ENCODE measurements at regions not wholly inside any gene's neighbourhood (a gene's known extent, or its start where the extent isn't known, plus 50 kb on each side); places are given as distances from the start of the nearest gene placed in this dataset.

DNA sequence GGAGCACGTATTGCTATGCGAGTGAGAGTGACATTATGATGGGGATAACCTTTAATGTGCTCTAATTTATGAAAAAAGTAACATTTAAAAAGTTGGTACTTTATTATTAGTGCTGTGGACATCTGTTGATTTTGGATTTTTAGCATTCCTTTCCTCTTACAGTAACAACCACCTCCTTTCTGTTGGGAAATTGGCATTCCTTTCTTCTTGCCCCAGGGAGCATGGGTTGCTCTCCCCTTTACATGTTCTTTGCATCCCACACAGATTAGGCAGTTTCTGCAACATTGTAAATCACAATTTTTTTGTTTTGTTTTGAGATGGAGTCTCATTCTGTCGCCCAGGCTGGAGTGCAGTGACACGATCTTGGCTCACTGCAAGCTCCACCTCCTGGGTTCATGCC lies 300.2 kb downstream of the LPIN1 start:
- H3K9me3 Mint-ChIP-seq: peaks cover 14% of the 10 kb centered on the region
- DNase-seq: no peak
- peak overlapping the region; percentile 34 for H3K27ac Mint-ChIP-seq
- CTCF ChIA-PET: no interaction called here
- peaks cover 3% of the 10 kb centered on the region for H3K36me3 Mint-ChIP-seq
- H3K4me1 Mint-ChIP-seq: peaks cover 69% of the 10 kb centered on the region
- H3K4me3 Mint-ChIP-seq: no peak overlapping the region
- H3K27me3 Mint-ChIP-seq: peaks cover 6% of the 10 kb centered on the region

DNA sequence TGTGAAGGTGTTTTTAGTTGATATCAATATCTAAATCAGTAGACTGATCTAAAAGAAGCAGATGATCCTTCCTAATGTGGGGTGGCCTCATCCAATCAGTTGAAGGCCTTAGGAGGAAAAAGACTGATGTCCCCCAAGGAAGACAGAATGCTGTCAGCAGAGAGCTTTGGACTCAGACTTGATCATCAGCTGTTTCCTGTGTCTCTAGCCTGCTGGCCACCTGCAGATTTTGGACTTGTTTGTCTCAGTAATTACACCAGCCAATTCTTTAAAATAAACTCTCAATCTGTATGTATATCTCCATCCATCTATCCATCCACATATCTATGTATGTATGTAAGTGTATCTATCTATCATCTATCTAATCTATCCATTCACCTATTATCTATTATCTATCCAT lies 301.3 kb downstream of the LPIN1 start:
- CTCF ChIA-PET: no interaction called here
- H3K36me3 Mint-ChIP-seq: peaks cover 3% of the 10 kb centered on the region
- no peak overlapping the region for H3K27ac Mint-ChIP-seq
- peaks cover 10% of the 10 kb centered on the region for H3K9me3 Mint-ChIP-seq
- DNase-seq: no peak
- no peak overlapping the region for H3K4me3 Mint-ChIP-seq
- peaks cover 10% of the 10 kb centered on the region for H3K27me3 Mint-ChIP-seq
- H3K4me1 Mint-ChIP-seq: peaks cover 61% of the 10 kb centered on the region

DNA sequence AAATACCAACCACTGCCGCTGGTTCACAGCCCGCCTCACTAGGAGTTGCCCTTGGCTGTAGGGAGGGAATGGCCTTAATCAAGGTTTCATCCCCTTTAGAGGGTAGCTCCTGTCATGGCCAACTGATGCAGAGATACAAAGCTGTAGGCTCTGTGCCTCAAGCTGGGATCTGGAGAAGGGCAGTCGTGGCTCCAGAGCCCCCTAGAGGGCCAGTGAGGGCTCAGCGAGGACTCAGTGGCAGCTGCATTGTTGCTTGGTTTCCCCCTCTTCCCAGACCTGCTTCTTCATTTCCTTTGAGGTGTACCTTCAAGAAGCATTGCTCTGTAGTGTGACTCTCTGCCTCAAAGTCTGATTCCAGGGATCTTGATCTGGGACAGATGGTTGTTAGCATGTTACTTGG lies 302.1 kb downstream of the LPIN1 start:
- no peak overlapping the region for H3K4me3 Mint-ChIP-seq
- H3K27me3 Mint-ChIP-seq: peaks cover 8% of the 10 kb centered on the region
- peaks cover 53% of the 10 kb centered on the region for H3K4me1 Mint-ChIP-seq
- H3K36me3 Mint-ChIP-seq: no peaks in the 10 kb centered on the region
- H3K9me3 Mint-ChIP-seq: peaks cover 4% of the 10 kb centered on the region
- no peak for DNase-seq
- CTCF ChIA-PET: no interaction called here
- H3K27ac Mint-ChIP-seq: no peak overlapping the region

DNA sequence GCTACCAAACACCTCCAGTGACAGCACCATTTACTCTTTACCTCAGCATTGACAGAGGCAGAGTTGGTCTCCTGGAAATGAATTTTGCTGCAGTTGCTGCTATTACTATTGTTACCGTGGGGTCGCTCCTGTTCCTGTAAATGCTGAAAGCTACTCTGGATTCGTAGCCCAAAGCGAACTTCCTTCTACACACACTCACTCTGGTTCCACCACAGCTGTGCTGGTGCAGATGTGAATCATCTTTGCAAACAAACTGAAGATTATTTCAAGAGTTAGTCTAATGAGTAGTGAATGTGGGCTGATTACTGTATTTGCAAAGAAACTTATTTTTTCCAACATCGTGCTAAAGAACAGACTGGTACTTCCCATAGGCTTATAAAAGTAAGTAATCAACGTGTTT lies 304.0 kb downstream of the LPIN1 start:
- peaks cover 3% of the 10 kb centered on the region for H3K9me3 Mint-ChIP-seq
- DNase-seq: no peak
- H3K4me3 Mint-ChIP-seq: no peak overlapping the region
- peaks cover 13% of the 10 kb centered on the region for H3K27me3 Mint-ChIP-seq
- no peaks in the 10 kb centered on the region for H3K36me3 Mint-ChIP-seq
- H3K27ac Mint-ChIP-seq: no peak overlapping the region
- CTCF ChIA-PET: no interaction called here
- peaks cover 35% of the 10 kb centered on the region for H3K4me1 Mint-ChIP-seq

DNA sequence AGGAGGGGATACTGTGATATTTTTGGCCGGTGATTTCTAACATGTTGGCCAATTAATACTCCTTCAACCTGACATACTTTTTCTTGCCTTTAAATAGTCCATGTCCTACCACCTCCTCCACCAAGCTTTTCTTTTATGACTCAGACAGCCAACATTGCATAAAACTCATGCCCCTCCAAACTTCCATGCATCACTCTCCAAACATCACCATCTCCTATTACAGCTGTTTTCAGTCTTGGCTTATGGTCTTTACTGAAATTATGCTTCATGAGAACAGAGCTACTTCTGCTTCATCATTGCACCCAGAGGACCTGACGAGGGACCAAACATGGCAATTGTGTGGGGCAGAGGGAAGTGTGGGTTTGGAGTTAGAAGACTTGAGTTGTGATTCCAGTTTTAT lies 305.4 kb downstream of the LPIN1 start:
- CTCF ChIA-PET: no interaction called here
- DNase-seq: no peak
- Mint-ChIP-seq H3K27me3 (peaks cover 16% of the 10 kb centered on the region), H3K27ac (no peak overlapping the region), H3K4me1 (peaks cover 22% of the 10 kb centered on the region), H3K36me3 (no peaks in the 10 kb centered on the region), H3K9me3 (peaks cover 3% of the 10 kb centered on the region), H3K4me3 (no peak overlapping the region)

DNA sequence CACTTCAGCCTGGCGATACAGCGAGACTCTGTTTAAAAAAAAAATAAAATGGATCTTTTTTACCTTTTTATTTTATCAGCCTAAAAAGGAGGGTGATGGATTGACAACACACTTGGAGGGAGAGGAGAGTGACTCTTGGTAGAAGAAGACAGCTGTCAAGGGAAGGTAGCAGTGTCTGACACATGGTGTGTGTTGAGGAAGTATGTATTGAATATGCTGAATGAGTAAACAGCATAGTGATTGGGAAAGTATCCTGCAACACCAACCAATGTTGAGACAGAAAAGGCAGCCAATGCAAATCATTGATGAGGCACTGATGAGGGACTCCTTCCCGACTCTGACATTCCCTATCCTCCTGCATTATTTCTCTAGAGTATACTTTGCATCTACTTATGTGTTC lies 306.4 kb downstream of the LPIN1 start:
- Mint-ChIP-seq H3K9me3 (peaks cover 3% of the 10 kb centered on the region), H3K27ac (no peak overlapping the region), H3K27me3 (peaks cover 16% of the 10 kb centered on the region), H3K36me3 (no peaks in the 10 kb centered on the region), H3K4me3 (no peak overlapping the region), H3K4me1 (peaks cover 19% of the 10 kb centered on the region)
- DNase-seq: no peak
- CTCF ChIA-PET: no interaction called here

DNA sequence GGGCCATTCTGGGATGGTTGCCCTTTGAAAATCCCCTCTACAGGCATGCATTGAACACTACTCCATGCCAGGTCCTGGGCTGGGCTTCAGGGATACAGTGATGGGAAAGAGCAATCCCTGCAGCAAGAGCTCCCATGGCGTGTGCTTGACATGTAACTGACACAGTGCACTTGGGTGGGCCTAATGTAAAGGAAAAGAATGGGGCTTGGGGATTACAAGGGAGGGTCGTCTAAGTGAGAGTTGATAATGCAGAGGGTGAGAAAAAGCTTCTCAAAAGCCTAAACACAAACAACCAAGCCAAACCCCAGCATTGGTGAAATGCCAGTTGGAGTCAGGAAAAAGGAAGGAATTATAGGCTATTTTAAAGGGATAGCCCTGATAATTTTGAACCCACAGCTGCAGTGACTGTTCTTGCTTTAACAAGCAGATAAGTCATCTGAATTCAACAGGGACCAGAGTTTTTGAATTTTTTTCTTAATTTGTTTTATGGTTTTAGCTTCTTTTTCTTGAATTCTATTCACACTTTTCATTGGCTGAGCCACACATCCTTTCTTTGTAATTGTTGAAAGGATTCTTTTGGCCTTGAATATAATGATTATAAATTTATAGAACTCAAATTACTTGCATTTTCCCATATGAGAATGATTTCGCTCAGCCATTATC lies 308.7 kb downstream of the LPIN1 start:
- peaks cover 7% of the 10 kb centered on the region for H3K4me1 Mint-ChIP-seq
- no peak overlapping the region for H3K4me3 Mint-ChIP-seq
- H3K27ac Mint-ChIP-seq: no peak overlapping the region
- peaks cover 20% of the 10 kb centered on the region for H3K27me3 Mint-ChIP-seq
- H3K36me3 Mint-ChIP-seq: no peaks in the 10 kb centered on the region
- CTCF ChIA-PET: no interaction called here
- DNase-seq: no peak
- H3K9me3 Mint-ChIP-seq: peaks cover 3% of the 10 kb centered on the region

DNA sequence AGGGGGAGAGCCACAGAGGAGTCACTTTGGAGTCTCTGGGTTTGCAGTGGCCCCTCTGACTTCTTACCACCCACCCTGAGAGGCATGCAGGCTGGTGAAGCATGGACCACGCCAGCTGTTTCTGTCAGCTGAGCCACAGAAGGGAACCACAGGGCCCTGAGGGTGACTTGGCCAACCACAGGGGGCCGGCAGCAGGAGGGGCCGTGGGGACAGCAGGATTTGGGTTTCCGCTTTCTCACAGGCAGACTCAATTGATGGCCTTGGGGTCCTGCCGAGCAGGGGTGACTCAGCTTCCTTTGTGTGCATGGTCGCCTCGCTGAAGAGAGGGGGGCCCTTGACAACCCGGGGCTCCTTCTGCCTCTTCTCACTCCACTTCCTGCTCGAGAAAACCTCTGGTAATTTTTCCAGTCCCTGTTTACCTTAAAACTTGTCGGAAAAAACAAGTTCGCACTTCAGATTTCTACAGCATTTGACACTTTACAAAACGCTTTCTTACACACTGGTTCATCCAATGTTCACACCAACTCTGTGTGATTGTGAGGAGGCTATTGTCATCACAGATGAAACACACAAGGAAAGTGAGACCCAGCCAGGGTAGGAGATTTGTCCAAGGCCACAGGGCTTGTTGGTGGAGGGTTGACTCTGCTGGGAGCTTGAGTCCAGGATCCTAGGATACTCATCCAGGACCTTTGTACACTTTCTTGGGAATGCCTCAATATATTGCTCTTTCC lies 311.2 kb downstream of the LPIN1 start:
- CTCF ChIA-PET: no interaction called here
- Mint-ChIP-seq H3K4me3 (no peak overlapping the region), H3K27me3 (peaks cover 23% of the 10 kb centered on the region), H3K9me3 (peaks cover 3% of the 10 kb centered on the region), H3K36me3 (no peaks in the 10 kb centered on the region), H3K4me1 (peaks cover 2% of the 10 kb centered on the region), H3K27ac (no peak overlapping the region)
- no peak for DNase-seq

DNA sequence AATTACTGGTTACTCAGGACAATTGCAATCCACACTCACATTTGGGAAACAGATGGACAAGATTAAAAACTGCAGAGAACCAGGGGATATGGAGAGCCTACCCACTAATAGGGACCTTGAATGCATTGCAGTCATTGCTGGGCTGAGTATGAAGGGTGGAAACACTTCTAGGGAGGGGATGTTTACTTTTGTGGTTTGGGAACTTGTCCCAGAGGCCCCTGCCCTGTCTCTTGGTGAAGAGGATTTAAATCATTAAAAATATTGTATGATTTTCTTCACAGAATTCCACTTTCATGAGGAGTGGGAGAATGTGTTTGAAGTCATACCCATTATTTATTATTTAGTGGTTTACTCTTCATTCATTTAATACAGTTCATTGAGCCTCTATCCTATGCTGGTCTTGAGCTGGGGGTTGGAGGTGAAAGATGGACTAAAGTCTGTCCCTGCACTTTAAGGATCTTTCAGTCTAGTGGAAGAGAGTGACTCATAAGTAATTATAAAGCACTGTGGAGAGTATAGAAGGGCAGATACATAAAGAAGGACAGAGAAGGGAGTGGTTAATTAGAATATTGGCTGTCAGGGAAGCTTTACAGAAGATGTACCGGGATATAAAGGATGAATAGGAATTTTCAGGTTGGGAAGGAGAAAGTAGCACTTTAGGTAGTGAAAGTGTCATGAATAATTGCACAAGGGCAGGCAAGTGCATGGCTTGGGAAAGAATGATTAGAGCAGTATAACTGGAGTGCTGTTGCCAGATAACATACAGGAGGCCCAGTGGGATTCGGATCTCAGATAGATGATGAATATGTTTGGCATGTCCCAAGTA lies 313.4 kb downstream of the LPIN1 start:
- Mint-ChIP-seq H3K27ac (no peak overlapping the region), H3K9me3 (no peaks in the 10 kb centered on the region), H3K4me1 (peaks cover 2% of the 10 kb centered on the region), H3K4me3 (no peak overlapping the region), H3K36me3 (no peaks in the 10 kb centered on the region), H3K27me3 (peaks cover 16% of the 10 kb centered on the region)
- CTCF ChIA-PET: no interaction called here
- DNase-seq: no peak

DNA sequence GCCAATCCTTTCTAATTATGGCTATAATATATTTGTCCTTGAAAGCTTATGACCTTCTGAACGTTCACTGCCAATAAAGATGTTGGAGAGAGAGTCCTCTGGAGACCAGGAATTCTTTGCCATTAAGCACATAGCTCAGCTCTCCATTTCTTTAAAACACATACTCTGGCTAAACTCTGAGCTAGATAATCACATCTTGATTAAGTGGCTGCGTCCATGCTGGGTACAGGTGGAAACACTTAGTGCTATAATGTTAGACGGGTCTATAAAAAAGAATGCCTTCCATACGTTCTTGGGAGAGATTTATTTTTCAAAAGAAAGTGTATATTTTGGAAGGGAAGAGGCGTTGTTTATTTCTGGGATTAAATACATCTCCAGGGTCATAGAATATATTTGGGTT lies 314.5 kb downstream of the LPIN1 start:
- CTCF ChIA-PET: no interaction called here
- peaks cover 2% of the 10 kb centered on the region for H3K4me1 Mint-ChIP-seq
- no peak overlapping the region for H3K4me3 Mint-ChIP-seq
- DNase-seq: no peak
- no peak overlapping the region for H3K27ac Mint-ChIP-seq
- no peaks in the 10 kb centered on the region for H3K36me3 Mint-ChIP-seq
- peaks cover 13% of the 10 kb centered on the region for H3K27me3 Mint-ChIP-seq
- no peaks in the 10 kb centered on the region for H3K9me3 Mint-ChIP-seq

DNA sequence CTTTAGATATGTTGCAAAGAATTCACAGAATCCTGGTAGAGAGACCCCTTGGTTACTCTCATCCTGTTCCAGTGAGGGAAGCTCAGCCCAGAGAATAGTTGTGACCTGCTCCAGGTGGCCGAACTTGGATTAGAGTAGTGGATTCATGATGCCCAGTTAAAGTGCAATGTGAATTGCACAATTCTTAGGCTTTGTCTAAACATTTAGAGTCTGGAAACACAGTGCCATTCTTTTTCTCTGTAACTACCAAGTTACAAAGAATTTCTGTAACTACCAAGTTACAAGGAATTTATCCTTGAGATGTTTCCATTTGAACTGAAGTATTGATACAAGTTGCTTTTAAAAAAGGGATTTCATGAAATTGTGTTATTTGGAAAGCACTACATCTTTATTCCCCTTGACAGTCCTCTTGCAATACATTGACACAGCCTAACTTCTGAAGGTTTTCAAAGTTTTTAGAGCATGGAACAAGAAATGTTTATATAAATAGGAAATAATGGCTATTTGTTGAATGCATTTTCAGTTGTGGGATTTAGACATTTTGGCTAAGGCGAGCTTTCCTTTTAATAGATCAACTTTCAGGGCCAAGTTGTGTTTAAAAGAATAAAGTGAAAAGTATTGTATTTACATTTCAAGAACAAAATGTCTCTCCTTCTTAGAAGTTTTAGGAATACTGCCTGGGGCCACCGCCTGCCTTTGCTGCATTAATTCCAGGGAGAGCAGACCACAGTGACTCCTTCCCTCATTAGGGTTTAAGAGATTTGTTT lies 315.0 kb downstream of the LPIN1 start:
- Mint-ChIP-seq H3K4me1 (peaks cover 2% of the 10 kb centered on the region), H3K36me3 (no peaks in the 10 kb centered on the region), H3K9me3 (no peaks in the 10 kb centered on the region), H3K4me3 (no peak overlapping the region), H3K27ac (no peak overlapping the region), H3K27me3 (peaks cover 11% of the 10 kb centered on the region)
- no peak for DNase-seq
- CTCF ChIA-PET: no interaction called here

DNA sequence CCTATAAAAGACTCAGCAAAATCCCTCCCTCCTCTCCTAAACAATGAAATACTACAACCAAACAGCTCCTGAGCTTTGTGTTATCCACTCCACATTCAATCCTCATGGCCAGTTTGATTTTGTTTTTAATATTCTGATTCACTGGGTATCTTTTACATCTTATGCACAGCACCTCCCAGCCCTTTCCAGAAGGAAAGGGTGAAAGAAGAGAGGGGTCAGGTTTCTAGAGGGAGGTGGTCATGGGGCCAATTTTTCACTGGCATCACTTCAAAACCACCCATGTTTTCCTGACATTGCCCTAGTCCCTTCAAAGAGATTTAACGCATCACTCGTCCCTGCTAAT lies 315.6 kb downstream of the LPIN1 start:
- Mint-ChIP-seq H3K9me3 (no peaks in the 10 kb centered on the region), H3K36me3 (no peaks in the 10 kb centered on the region), H3K27me3 (peaks cover 14% of the 10 kb centered on the region), H3K27ac (no peak overlapping the region), H3K4me1 (peaks cover 4% of the 10 kb centered on the region), H3K4me3 (no peak overlapping the region)
- CTCF ChIA-PET: no interaction called here
- DNase-seq: no peak

DNA sequence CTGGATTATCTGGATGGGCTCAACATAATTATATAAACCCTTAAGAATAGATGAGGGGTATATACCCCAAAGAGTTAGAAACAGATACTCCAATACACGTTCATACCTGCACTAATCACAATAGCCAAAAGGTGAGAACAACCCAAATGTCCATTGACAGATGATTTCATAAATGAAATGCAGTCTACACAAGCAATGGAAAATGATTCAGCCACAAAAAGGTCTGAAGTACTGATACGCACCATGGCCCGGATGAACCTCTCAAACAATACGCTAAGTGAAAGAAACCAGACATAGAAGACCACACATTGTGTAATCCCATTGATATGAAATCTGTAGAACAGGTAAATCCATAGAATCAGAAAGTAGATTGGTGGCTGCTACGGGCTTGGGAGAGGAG lies 316.8 kb downstream of the LPIN1 start:
- DNase-seq: no peak
- peaks cover 2% of the 10 kb centered on the region for H3K4me1 Mint-ChIP-seq
- H3K9me3 Mint-ChIP-seq: no peaks in the 10 kb centered on the region
- no peaks in the 10 kb centered on the region for H3K36me3 Mint-ChIP-seq
- no peak overlapping the region for H3K4me3 Mint-ChIP-seq
- peaks cover 15% of the 10 kb centered on the region for H3K27me3 Mint-ChIP-seq
- CTCF ChIA-PET: no interaction called here
- no peak overlapping the region for H3K27ac Mint-ChIP-seq

DNA sequence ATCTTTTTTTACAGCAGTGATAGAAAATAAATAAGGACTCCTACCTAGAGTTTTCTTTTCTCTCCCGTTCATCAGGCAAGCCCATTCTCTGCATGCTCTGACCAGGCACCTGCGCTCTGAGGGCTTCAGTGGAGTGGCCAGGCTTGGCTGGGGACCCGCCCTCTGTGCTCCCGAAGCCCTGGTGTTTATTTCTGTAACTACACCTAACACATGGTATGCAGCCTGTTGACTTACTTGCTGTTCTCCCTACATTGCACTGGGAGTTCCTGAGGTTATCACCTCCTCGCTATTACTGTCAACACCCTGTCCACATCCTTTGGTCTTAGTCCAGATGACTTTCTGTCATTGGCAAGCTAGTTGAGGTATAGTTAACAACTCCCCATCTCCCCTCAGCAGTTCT lies 317.7 kb downstream of the LPIN1 start:
- no peak overlapping the region for H3K27ac Mint-ChIP-seq
- no peak for DNase-seq
- H3K27me3 Mint-ChIP-seq: peaks cover 15% of the 10 kb centered on the region
- H3K36me3 Mint-ChIP-seq: no peaks in the 10 kb centered on the region
- H3K9me3 Mint-ChIP-seq: no peaks in the 10 kb centered on the region
- H3K4me1 Mint-ChIP-seq: peaks cover 2% of the 10 kb centered on the region
- H3K4me3 Mint-ChIP-seq: no peak overlapping the region
- CTCF ChIA-PET: no interaction called here
